GM21360 (cell line): ENCODE measurements at regions not wholly inside any gene's neighbourhood (a gene's known extent, or its start where the extent isn't known, plus 50 kb on each side); places are given as distances from the start of the nearest gene placed in this dataset.

Experiments
- ATAC-seq: cut with Tn5 transposase; IDR thresholded peaks from one replicate; pipeline ENCODE4 v1.9.1; 2021; ENCODE audit warnings: mild to moderate bottlenecking, moderate library complexity; ENCODE audit not compliant: unreplicated experiment

DNA sequence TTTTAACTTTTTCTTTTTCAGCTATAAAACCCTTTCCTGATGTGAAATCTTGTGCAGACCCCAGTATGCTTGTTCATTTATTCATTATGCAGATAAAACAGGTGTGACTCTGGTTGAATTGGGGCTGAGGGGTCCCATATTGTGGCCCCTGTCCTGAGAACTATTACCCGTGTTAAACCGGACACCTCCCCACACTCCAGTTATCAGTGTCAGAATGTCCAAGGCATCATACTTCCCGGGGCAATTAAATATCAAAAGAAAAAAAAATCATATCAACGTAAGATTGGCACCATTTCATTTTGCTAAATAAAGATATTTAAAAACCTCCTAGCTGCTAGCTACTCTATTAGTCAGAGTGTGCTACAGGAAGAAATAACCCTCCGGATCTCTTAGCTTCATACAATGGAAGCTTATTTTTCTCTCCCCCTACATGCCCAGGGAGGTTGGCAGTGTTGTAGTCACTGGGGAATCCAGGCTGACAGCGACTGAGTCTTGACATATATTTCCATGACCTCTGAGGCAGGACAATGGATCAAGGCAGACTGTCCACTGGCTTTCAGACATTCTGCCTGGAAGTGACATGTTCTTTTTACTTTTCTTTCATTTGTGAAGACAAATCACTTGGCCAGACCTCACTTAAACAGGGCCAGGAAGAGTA lies 170.0 kb downstream of the SEC61B start:
- ATAC-seq = no peak

DNA sequence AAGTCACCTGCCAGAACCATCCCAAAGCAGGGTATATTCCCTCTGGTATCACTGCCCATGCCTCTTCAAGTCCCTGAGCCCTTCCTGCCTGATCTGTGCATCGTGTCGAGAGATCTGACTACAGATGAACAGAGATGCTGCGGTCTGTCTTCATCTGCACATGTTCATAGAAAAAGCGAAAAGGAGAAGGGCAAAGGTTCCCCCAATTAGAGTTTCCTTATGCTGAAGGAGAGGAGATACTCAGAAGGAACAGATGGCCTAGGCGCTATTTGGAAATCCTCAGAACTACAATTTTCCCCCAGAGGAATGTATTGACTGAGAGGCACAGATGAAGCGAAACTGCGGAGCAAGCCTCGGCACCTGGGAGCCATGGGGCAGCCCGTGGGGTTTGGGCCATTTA lies 170.9 kb downstream of the SEC61B start:
- no peak for ATAC-seq

DNA sequence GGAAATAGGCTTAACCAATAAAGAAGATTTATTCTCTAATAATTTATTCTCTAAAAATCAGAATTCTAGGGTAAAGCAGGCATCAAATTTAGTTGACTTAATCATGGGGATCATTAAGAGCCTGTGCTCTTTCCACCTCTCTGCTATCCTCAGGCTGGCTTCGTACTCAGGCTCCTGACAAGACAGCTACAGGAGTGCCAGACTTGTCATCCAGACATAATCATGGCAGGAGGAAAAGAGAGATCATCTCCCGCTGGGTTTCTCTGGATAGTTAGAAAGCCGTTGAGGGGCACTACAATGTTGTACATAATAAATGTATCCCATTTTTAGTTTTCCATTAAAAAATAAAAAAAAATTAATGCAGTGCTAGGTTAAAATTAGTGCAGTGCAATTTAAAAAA lies 171.9 kb downstream of the SEC61B start:
- no peak for ATAC-seq

- no peak for ATAC-seq
Measured at GRCh38 chr9:99398241-99398640, 176.2 kb downstream of the SEC61B start.

DNA sequence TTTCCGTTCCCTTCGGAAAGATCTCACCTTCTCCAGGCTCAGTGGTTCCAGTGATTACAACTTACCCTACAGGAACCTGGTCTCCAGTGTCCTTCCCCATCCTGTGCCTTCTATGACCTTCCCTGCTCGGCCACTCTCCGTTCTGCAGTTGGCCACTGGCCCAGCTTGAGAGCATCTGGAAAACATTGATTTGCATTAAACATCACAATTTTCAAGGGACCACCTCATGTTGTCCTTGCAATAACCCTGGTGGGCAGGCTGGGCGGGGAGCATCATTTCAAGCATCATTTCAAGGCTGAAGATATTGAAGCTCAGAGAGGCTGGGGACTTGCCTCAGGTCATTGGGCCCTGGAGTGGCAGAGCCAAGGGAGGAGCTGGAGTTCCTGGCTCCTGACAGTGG lies 177.4 kb downstream of the SEC61B start:
- no peak for ATAC-seq

DNA sequence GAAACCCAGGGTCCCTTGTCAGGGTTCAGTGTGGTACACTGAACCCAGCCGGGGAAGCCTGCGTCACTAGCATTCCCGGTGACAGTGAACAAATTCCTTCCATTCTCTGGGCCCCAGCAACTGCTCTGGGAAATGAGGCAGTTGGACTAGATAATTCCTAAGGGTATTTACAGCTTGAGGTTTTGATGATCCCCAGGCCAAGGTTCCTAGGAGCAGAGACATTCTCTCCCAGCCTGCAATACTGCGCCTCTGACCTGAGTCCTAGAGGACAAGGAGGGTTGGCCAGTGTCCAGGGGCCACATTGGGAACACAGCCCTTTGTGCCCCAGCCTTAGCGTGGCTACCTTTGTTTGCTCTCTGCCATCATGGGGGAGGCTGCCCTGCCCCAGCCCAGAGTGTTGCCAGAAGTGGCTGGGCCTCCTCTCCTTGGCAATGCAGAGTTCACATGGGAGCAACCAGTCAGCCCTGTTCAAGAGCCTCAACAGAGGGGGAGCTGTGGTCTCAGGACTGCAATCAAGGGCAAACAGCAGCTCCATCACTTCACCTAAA lies 178.2 kb downstream of the SEC61B start:
- ATAC-seq = no peak

- ATAC-seq = no peak
Measured at GRCh38 chr9:99401680-99402504, 179.8 kb downstream of the SEC61B start.

- no peak for ATAC-seq
Measured at GRCh38 chr9:99403371-99403770, 181.3 kb downstream of the SEC61B start.

- no peak for ATAC-seq
Measured at GRCh38 chr9:99405359-99405758, 183.3 kb downstream of the SEC61B start.

DNA sequence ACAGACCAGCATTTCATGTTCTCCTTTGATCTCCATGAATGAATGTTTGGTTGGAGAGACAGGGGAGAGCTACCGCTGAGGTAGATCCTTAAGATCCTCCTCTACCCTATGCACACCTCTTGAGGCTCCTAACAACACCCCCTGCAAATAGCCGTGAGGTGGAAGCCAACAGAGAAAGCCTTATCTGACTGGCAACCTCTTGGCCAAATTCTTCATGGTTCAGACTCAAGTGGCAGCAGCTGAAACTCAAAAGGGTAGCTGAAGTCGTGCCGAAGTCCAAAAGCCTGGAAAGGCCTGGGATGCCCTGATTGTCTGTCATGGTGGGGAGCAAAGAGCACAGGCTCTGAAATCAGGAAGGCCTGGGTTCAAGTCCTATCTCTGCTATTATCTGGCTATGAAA lies 184.9 kb downstream of the SEC61B start:
- ATAC-seq = no peak

- ATAC-seq = no peak
Measured at GRCh38 chr9:99411068-99411467, 189.0 kb downstream of the SEC61B start.

GRCh38 chr9:99411479-99412115 lies 189.5 kb downstream of the SEC61B start:
- no peak for ATAC-seq

DNA sequence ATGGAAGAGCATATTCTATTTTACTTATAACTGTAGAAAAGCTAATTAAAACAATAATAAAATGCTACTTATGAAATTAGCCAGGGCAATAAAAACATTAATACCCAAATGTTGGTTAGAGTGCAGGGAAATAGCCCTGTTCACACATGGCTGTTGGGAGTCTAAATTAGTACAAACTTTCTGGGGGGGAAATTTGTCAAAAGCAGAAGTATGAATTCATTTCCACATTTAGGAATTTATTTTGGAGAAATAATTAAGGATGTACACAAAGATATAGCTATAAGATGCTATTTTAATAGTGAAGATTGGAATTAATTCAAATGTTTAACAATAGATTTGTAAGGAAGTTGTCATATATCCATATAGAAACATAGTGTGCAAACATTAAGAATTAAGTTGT lies 190.5 kb downstream of the SEC61B start:
- ATAC-seq = no peak

- no peak for ATAC-seq
Measured at GRCh38 chr9:99414321-99414720, 192.2 kb downstream of the SEC61B start.

DNA sequence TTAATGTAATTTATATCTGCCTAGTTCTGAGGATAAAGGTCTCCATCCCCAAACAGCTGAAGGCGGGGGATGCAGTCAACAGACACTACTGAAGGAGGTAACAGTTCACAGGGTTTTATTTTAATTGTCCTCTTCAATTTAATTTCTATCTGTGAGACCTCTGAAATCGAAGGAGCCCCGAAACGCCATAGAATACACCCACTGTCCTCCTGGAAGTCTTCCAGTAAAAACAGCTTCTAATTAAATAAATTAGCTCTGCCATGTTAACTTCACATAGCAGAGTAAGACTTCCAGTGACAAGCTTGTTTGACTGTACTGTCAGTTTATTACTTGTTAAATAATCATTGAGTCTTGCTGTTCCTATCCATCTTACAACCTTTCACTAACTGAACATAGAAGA lies 193.5 kb downstream of the SEC61B start:
- ATAC-seq = no peak

- ATAC-seq = peak; percentile 49
Measured at GRCh38 chr9:99416007-99416406, 193.9 kb downstream of the SEC61B start.

GRCh38 chr9:99419070-99419469 lies 197.0 kb downstream of the SEC61B start:
- no peak for ATAC-seq

GRCh38 chr9:99421369-99421768 lies 199.3 kb downstream of the SEC61B start:
- no peak for ATAC-seq

GRCh38 chr9:99425124-99425523 lies 203.0 kb downstream of the SEC61B start:
- ATAC-seq = no peak

GRCh38 chr9:99425923-99426842 lies 204.1 kb downstream of the SEC61B start:
- no peak for ATAC-seq

GRCh38 chr9:99427260-99427659 lies 205.2 kb downstream of the SEC61B start:
- ATAC-seq = no peak
